GM12878 (cell line): ENCODE measurements at regions not wholly inside any gene's neighbourhood (a gene's known extent, or its start where the extent isn't known, plus 50 kb on each side); places are given as distances from the start of the nearest gene placed in this dataset.

Experiments used
- ATAC-seq: fragments of 200-7000 bp; cut with Tn5 transposase; 3 replicates; pipeline ENCODE4 v1.9.1; 2020; ENCODE audit warnings: mild to moderate bottlenecking, moderate library complexity
- BruUV-seq: library from RNA; stranded (reverse); fragments of 400-500 nt; replicated peaks from 2 replicates; lab custom pipeline; 2021; lab: Mats Ljungman, UMichigan
- CTCF ChIA-PET: fragments of 300-600 bp; sonication (Branson Sonifier 250); formaldehyde crosslinking; extraction: SDS; loops from one replicate; lab custom pipeline; 2021; ENCODE audit warnings: inconsistent platforms; lab: Yijun Ruan, JAX
- POLR2A ChIA-PET: fragments of 350-600 bp; formaldehyde crosslinking; extraction: SDS; loops from one replicate; lab custom pipeline; 2021; ENCODE audit warnings: inconsistent platforms; lab: Charles Lee
- RAD21 ChIA-PET: fragments of 300-600 bp; sonication (Branson Sonifier 250); formaldehyde crosslinking; loops from one replicate; lab custom pipeline; 2023; ENCODE audit warnings: antibody characterized with exemption; ENCODE audit not compliant: unreplicated experiment; lab: Charles Lee
- SMC1A ChIA-PET: fragments of 300-600 bp; sonication (Branson Sonifier 250); formaldehyde crosslinking; loops from one replicate; lab custom pipeline; 2023; ENCODE audit not compliant: unreplicated experiment, uncharacterized antibody; lab: Charles Lee
- DNase-seq: peaks from one replicate; pipeline ENCODE4 v3.0.0-alpha.2; 2011; ENCODE audit warnings: low read depth, low spot score
- FAIRE-seq: peaks from 3 replicates; lab custom pipeline; 2011; peaks lifted over from hg19 to GRCh38; lab: Jason Lieb, UNC
- H2AFZ ChIP-seq: 2 replicates; pipeline ENCODE4 v1.6.0; 2011; ENCODE audit warnings: low read depth, low read length, control low read depth; ENCODE audit not compliant: control insufficient read depth
- H3K27ac ChIP-seq: 2 replicates; pipeline ENCODE4 v1.5.1; 2011; ENCODE audit warnings: control low read depth; ENCODE audit not compliant: control insufficient read depth, insufficient read depth
- H3K27me3 ChIP-seq, 2 experiments: replicated peaks in 1 of 2; 2 replicates each; pipeline versions ENCODE4 v1.6.0 to v1.6.1; 2011; ENCODE audit warnings: low read length in 1 of 2; ENCODE audit not compliant: control insufficient read depth in 2 of 2, insufficient read depth in 2 of 2
- H3K36me3 ChIP-seq, 2 experiments: 2 replicates each; pipeline ENCODE4 v1.5.1; 2011; ENCODE audit warnings: low read length in 1 of 2; ENCODE audit not compliant: control insufficient read depth in 2 of 2, insufficient read depth in 2 of 2
- H3K4me1 ChIP-seq: 2 replicates; pipeline ENCODE4 v1.6.1; 2011; ENCODE audit warnings: mild to moderate bottlenecking, low read length, moderate library complexity, mixed read lengths; ENCODE audit not compliant: control insufficient read depth, insufficient read depth
- H3K4me2 ChIP-seq: 2 replicates; pipeline ENCODE4 v1.6.0; 2011; ENCODE audit warnings: control low read depth; ENCODE audit not compliant: control insufficient read depth, insufficient read depth
- H3K4me3 ChIP-seq: fragments of 200-600 bp; sonication (generic); 2 replicates; pipeline ENCODE4 v1.5.1; 2016
- H3K79me2 ChIP-seq: 2 replicates; pipeline ENCODE4 v1.6.0; 2011; ENCODE audit warnings: low read length; ENCODE audit not compliant: control insufficient read depth, insufficient read depth
- H3K9ac ChIP-seq: 2 replicates; pipeline ENCODE4 v1.8.0; 2011; ENCODE audit warnings: low read length, control low read depth, mixed read lengths; ENCODE audit not compliant: control insufficient read depth, insufficient read depth
- H3K9me3 ChIP-seq: replicated peaks from 3 replicates; pipeline ENCODE4 v1.5.1; 2011; ENCODE audit warnings: mild to moderate bottlenecking, low read length; ENCODE audit not compliant: control insufficient read depth, insufficient read depth
- H4K20me1 ChIP-seq: 2 replicates; pipeline ENCODE4 v1.6.0; 2011; ENCODE audit not compliant: control insufficient read depth, insufficient read depth
- BCL3 ChIP-seq: IDR thresholded peaks from 2 replicates; pipeline ENCODE4 v1.6.1; 2011; ENCODE audit warnings: borderline replicate concordance, low read depth, mild to moderate bottlenecking, moderate library complexity, low read length; ENCODE audit not compliant: insufficient read depth, poor library complexity, severe bottlenecking
- EGR1 ChIP-seq, 2 experiments: IDR thresholded peaks; 1 replicate in 1 of 2; 2 replicates in 1 of 2; pipeline ENCODE4 v1.6.1; 2011 to 2012; ENCODE audit warnings: low read depth in 2 of 2, low read length in 2 of 2, borderline replicate concordance in 1 of 2, mild to moderate bottlenecking in 1 of 2, moderate library complexity in 1 of 2
- MEF2B ChIP-seq: fragments of 450-650 bp; IDR thresholded peaks from 2 replicates; pipeline ENCODE4 v1.6.1; 2018; ENCODE audit warnings: mild to moderate bottlenecking, moderate library complexity; ENCODE audit not compliant: partially characterized antibody, poor library complexity, severe bottlenecking
- NKRF ChIP-seq: fragments of 450-650 bp; conservative IDR thresholded peaks from 2 replicates; pipeline ENCODE4 v1.6.1; 2017; ENCODE audit warnings: mild to moderate bottlenecking, moderate library complexity
- POLR2AphosphoS2 ChIP-seq: IDR thresholded peaks from 2 replicates; pipeline ENCODE4 v1.6.1; 2011; ENCODE audit warnings: low read depth, mild to moderate bottlenecking, low read length, improper control_type of control experiment, moderate library complexity
- RCOR1 ChIP-seq: conservative IDR thresholded peaks from 2 replicates; pipeline ENCODE4 v1.6.1; 2012; ENCODE audit warnings: low read depth, low read length, improper control_type of control experiment
- RUNX3 ChIP-seq: IDR thresholded peaks from 2 replicates; pipeline ENCODE4 v1.6.1; 2012; ENCODE audit warnings: low read length, inconsistent platforms
- SPI1 ChIP-seq: IDR thresholded peaks from 2 replicates; pipeline ENCODE4 v1.6.1; 2011; ENCODE audit warnings: low read depth, mild to moderate bottlenecking, low read length, moderate library complexity, borderline replicate concordance; ENCODE audit not compliant: insufficient read depth
- SRF ChIP-seq, 2 experiments: IDR thresholded peaks; 2 replicates each; pipeline ENCODE4 v1.6.1; 2011; ENCODE audit warnings: low read depth in 2 of 2, low read length in 2 of 2, mild to moderate bottlenecking in 1 of 2, moderate library complexity in 1 of 2
- TAF1 ChIP-seq: IDR thresholded peaks from 2 replicates; pipeline ENCODE4 v1.6.1; 2011; ENCODE audit warnings: mild to moderate bottlenecking, low read depth, low read length, borderline replicate concordance
- YBX1 ChIP-seq: fragments of 450-650 bp; IDR thresholded peaks from 2 replicates; pipeline ENCODE4 v1.6.1; 2016; ENCODE audit warnings: antibody characterized with exemption
- ZBTB4 ChIP-seq: fragments of 450-650 bp; formaldehyde crosslinking; IDR thresholded peaks from 2 replicates; pipeline ENCODE4 v1.4.0; 2022; ENCODE audit warnings: mild to moderate bottlenecking, moderate library complexity
- ZNF592 ChIP-seq: fragments of 450-650 bp; IDR thresholded peaks from 2 replicates; pipeline ENCODE4 v1.6.1; 2017; ENCODE audit warnings: mild to moderate bottlenecking, moderate library complexity
- WGBS: methylation state at CpG from one replicate; pipeline ENCODE4 v1.1.6; 2016; ENCODE audit warnings: low lambda C conversion rate; ENCODE audit not compliant: insufficient replicate concordance, insufficient coverage; ENCODE audit errors: missing lambda C conversion rate; 5-methylcytosine and 5-hydroxymethylcytosine counted together
- in situ Hi-C: fragments of 300-500 bp; cut with MboI; formaldehyde crosslinking; loops from 9 replicates; pipeline ENCODE4 v1.14.3; 2018; ENCODE audit warnings: mixed read lengths
- intact Hi-C: fragments of 100-400 bp; cut with micrococcal nuclease; formaldehyde crosslinking; loops from one replicate; pipeline ENCODE4 v1.14.2; 2022; ENCODE audit not compliant: unreplicated experiment

GRCh38 chr3:30996467-30996866 lies 102.0 kb upstream of the GADL1 start:
- Histone ChIP-seq H3K79me2 (no peaks in the 10 kb centered on the region), H2AFZ (no peak overlapping the region), H3K4me2 (no peak overlapping the region), H3K36me3 (no peaks in the 10 kb centered on the region), H3K4me3 (no peak overlapping the region), H3K9ac (no peak overlapping the region), H4K20me1 (no peaks in the 10 kb centered on the region), H3K9me3 (no peaks in the 10 kb centered on the region; the same call in 2 of the 3 replicates), H3K4me1 (no peaks in the 10 kb centered on the region), H3K27me3 (no peaks in the 10 kb centered on the region), H3K27ac (no peak overlapping the region)
- in situ Hi-C loops = no loop called here
- ChIA-PET SMC1A (interaction anchor here (1.2 kb wide), 1 partner anchor 14 kb away, joined by 3 read pairs; no protein-coding TSS in a partner anchor), RAD21 (no interaction called here), POLR2A (no interaction called here), CTCF (interaction anchor here (1.0 kb wide), 1 partner anchor 14 kb away, joined by 3 read pairs; no protein-coding TSS in a partner anchor)
- intact Hi-C loops = no loop called here
- ATAC-seq = no peak
- 9% methylated on average over 2 of the region's 2 CpGs for WGBS
- no peak for FAIRE-seq
- no TSS peak for BruUV-seq
- DNase-seq = no peak
- TF ChIP-seq ZBTB4 (no peak), BCL3 (no peak), SRF (IDR thresholded peaks at IDR 0.05; ENCODE audit: low read depth in 2 of 2, low read length in 2 of 2) (no peak), NKRF (no peak), SPI1 (no peak), RUNX3 (no peak), YBX1 (no peak), ZNF592 (no peak), POLR2AphosphoS2 (no peak), EGR1 (IDR thresholded peaks at IDR 0.05; ENCODE audit: borderline replicate concordance in 1 of 2, low read depth in 2 of 2, low read length in 2 of 2) (no peak), TAF1 (no peak), RCOR1 (no peak), MEF2B (no peak)
